ENCODE measurements at regions not wholly inside any gene's neighbourhood (a gene's known extent, or its start where the extent isn't known, plus 50 kb on each side); places are given as distances from the start of the nearest gene placed in this dataset.

DNA sequence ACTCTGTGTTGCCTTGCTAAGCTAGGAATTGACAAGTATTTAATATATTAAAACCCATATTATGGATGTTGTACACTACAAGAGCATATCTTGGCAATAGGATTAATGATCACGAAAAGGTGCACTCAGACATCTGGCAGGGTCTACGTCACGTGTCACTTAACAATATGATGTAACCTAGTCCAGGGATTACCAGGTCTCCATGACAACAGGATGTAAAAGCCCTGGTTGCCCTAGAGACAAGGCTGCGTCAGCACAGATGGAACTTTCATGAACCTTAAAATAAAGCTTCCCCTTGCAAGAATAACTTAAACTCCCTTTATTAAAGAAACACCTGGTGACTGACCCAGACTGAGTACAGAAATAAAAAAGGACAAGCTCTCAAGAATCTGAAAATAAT, 717.8 kb downstream of the CDH18 start:
- intact Hi-C loops (cut with micrococcal nuclease): no loop called here

DNA sequence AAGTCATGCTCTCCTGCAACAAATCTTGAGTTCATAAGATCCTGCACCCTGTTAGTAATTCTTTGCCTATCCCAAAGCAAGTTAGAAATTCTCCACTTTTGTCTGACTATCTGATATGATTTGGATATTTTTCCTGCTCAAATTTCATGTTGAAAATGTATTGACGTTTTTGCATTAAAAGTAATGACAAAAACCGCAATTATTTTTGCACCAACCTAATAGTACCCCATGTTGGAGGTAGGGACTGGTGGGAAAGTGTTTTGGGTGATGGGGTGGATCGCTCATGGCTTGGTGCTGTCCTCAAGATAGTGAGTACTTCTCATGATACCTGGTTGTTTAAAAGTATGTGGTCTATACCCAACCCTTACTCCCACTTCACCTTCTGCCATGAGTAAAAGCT, 713.4 kb downstream of the CDH18 start:
- no peak for TF ChIP-seq MYC (IDR thresholded peaks at IDR 0.05; ENCODE audit: low read depth, low read length)
- TF ChIP-seq MYC (CRISPR knock-in tag; IDR thresholded peaks at IDR 0.05; ENCODE audit: borderline replicate concordance, low read depth): no peak
- TF ChIP-seq IFI16 (CRISPR knock-in tag; IDR thresholded peaks at IDR 0.05): no peak
- TF ChIP-seq HNRNPK (IDR thresholded peaks at IDR 0.05; ENCODE audit: low read depth, low read length, poor library complexity, severe bottlenecking): no peak
- TF ChIP-seq RBM17 (IDR thresholded peaks at IDR 0.05; ENCODE audit: borderline replicate concordance, low read depth, low read length): no peak
- TF ChIP-seq ARID4B (CRISPR knock-in tag; IDR thresholded peaks at IDR 0.05): no peak
- TF ChIP-seq, protein P1, sequence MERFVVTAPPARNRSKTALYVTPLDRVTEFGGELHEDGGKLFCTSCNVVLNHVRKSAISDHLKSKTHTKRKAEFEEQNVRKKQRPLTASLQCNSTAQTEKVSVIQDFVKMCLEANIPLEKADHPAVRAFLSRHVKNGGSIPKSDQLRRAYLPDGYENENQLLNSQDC (CRISPR knock-in tag; IDR thresholded peaks at IDR 0.05): no peak
- no peak for TF ChIP-seq ZNF75A (CRISPR knock-in tag; IDR thresholded peaks at IDR 0.05)
- no peak for TF ChIP-seq KLF1 (tag; IDR thresholded peaks at IDR 0.05)
- Histone ChIP-seq H3K27ac (ENCODE audit: extremely low read depth, low read depth, low read length) (no peak overlapping the region), H3K4me3 (no peak overlapping the region), H3K9me3 (replicated peaks; ENCODE audit: control insufficient read depth, insufficient read depth, low read depth, low read length) (no peaks in the 10 kb centered on the region; the same call in 1 of the 2 replicates), H3K36me3 (ENCODE audit: control insufficient read depth, insufficient read depth, low read length) (no peaks in the 10 kb centered on the region), H3K79me2 (ENCODE audit: control insufficient read depth, insufficient read depth, low read length) (no peaks in the 10 kb centered on the region), H3K4me2 (ENCODE audit: insufficient read depth, low read length) (no peak overlapping the region), H4K20me1 (replicated peaks; ENCODE audit: control insufficient read depth, insufficient read depth, low read length) (no peaks in the 10 kb centered on the region), H3K4me1 (replicated peaks in 1 of 2; ENCODE audit: control insufficient read depth in 2 of 2, insufficient read depth in 2 of 2, low read length in 2 of 2) (no peaks in the 10 kb centered on the region), H2AFZ (ENCODE audit: low read depth, low read length) (no peak overlapping the region), H3K9ac (ENCODE audit: insufficient read depth in 1 of 2, low read depth in 2 of 2, low read length in 2 of 2) (no peak overlapping the region), H3K27me3 (ENCODE audit: control insufficient read depth in 2 of 2, insufficient read depth in 2 of 2, low read length in 2 of 2) (no peaks in the 10 kb centered on the region), H3K9me1 (ENCODE audit: control insufficient read depth, insufficient read depth, low read length) (no peaks in the 10 kb centered on the region)
- BruUV-seq (replicated peaks): no TSS peak
- ChIA-PET CTCF (ENCODE audit: low intra/inter-chr PET ratio) (no interaction called here), POLR2A (no interaction called here)
- intact Hi-C loops (cut with micrococcal nuclease): no loop called here
- no peak for DNase-seq (ENCODE audit: extremely low read depth in 1 of 4, low spot score in 3 of 4)
- FAIRE-seq: no peak
- ATAC-seq: no peak
- WGBS (ENCODE audit: insufficient coverage, low coverage, missing lambda C conversion rate): 5% methylated on average over 3 of the region's 3 CpGs
- in situ Hi-C loops (cut with MboI): no loop called here

More for the DNA sequence above, 717.8 kb downstream of the CDH18 start:
- no peak for DNase-seq (ENCODE audit: extremely low read depth in 1 of 4, low spot score in 3 of 4)
- Histone ChIP-seq H3K27me3 (ENCODE audit: control insufficient read depth in 2 of 2, insufficient read depth in 2 of 2, low read length in 2 of 2) (no peaks in the 10 kb centered on the region), H3K36me3 (ENCODE audit: control insufficient read depth, insufficient read depth, low read length) (no peaks in the 10 kb centered on the region), H3K4me2 (ENCODE audit: insufficient read depth, low read length) (no peak overlapping the region), H3K27ac (ENCODE audit: extremely low read depth, low read depth, low read length) (no peak overlapping the region), H2AFZ (ENCODE audit: low read depth, low read length) (no peak overlapping the region), H3K79me2 (ENCODE audit: control insufficient read depth, insufficient read depth, low read length) (no peaks in the 10 kb centered on the region), H3K9me1 (ENCODE audit: control insufficient read depth, insufficient read depth, low read length) (no peaks in the 10 kb centered on the region), H3K9ac (ENCODE audit: insufficient read depth in 1 of 2, low read depth in 2 of 2, low read length in 2 of 2) (no peak overlapping the region), H3K9me3 (replicated peaks; ENCODE audit: control insufficient read depth, insufficient read depth, low read depth, low read length) (no peaks in the 10 kb centered on the region; the same call in 1 of the 2 replicates), H4K20me1 (replicated peaks; ENCODE audit: control insufficient read depth, insufficient read depth, low read length) (no peaks in the 10 kb centered on the region), H3K4me3 (no peak overlapping the region), H3K4me1 (replicated peaks in 1 of 2; ENCODE audit: control insufficient read depth in 2 of 2, insufficient read depth in 2 of 2, low read length in 2 of 2) (no peaks in the 10 kb centered on the region)
- ChIA-PET CTCF (ENCODE audit: low intra/inter-chr PET ratio) (no interaction called here), POLR2A (interaction anchor here (0.6 to 0.8 kb wide), 2 partner anchors 456 to 1240 kb away, joined by 3 read pairs; no protein-coding TSS in a partner anchor)
- FAIRE-seq: no peak
- in situ Hi-C loops (cut with MboI): no loop called here
- WGBS (ENCODE audit: insufficient coverage, low coverage, missing lambda C conversion rate): 8% methylated on average over 4 of the region's 4 CpGs
- BruUV-seq (replicated peaks): no TSS peak
- no peak for TF ChIP-seq HEY1 (CRISPR knock-in tag; IDR thresholded peaks at IDR 0.05; ENCODE audit: borderline replicate concordance)
- TF ChIP-seq MYNN (IDR thresholded peaks at IDR 0.05): 0 out of 2 replicates have a peak, but pooled peaks have one; percentile 42
- TF ChIP-seq MYNN (CRISPR knock-in tag; IDR thresholded peaks at IDR 0.05): no peak
- TF ChIP-seq KDM4B (IDR thresholded peaks at IDR 0.05; ENCODE audit: borderline replicate concordance in 2 of 2, low read depth in 1 of 2): no peak
- peak; percentile 68 for TF ChIP-seq RFX1 (IDR thresholded peaks at IDR 0.05)
- 0 out of 2 replicates have a peak, but pooled peaks have one; percentile 12 for TF ChIP-seq CEBPG (CRISPR knock-in tag; IDR thresholded peaks at IDR 0.05)
- TF ChIP-seq CEBPG (tag; conservative IDR thresholded peaks at IDR 0.05 in 1 of 2, IDR thresholded peaks at IDR 0.05 in 1 of 2): no peak
- ATAC-seq: no peak
